Omental fat pad (tissue), 3 donors: ENCODE measurements at regions not wholly inside any gene's neighbourhood (a gene's known extent, or its start where the extent isn't known, plus 50 kb on each side); places are given as distances from the start of the nearest gene placed in this dataset.

ENCODE experiments used
- ATAC-seq: fragments of 150-250 bp; one replicate; pipeline ENCODE4 v1.9.1; 2016; ENCODE audit warnings: mild to moderate bottlenecking, moderate library complexity; ENCODE audit not compliant: low FRiP score
- DNase-seq: peaks from one replicate; pipeline ENCODE4 v3.0.0-alpha.2; 2019; ENCODE audit warnings: low spot score
- TF ChIP-seq, protein P1 (sequence below), 3 donors: fragments of 450-650 bp; IDR thresholded peaks; one replicate each; pipeline ENCODE4 v1.5.1; 2016 to 2017; ENCODE audit warnings: antibody characterized with exemption in 3 of 3, mild to moderate bottlenecking in 3 of 3, moderate library complexity in 2 of 3

DNA sequence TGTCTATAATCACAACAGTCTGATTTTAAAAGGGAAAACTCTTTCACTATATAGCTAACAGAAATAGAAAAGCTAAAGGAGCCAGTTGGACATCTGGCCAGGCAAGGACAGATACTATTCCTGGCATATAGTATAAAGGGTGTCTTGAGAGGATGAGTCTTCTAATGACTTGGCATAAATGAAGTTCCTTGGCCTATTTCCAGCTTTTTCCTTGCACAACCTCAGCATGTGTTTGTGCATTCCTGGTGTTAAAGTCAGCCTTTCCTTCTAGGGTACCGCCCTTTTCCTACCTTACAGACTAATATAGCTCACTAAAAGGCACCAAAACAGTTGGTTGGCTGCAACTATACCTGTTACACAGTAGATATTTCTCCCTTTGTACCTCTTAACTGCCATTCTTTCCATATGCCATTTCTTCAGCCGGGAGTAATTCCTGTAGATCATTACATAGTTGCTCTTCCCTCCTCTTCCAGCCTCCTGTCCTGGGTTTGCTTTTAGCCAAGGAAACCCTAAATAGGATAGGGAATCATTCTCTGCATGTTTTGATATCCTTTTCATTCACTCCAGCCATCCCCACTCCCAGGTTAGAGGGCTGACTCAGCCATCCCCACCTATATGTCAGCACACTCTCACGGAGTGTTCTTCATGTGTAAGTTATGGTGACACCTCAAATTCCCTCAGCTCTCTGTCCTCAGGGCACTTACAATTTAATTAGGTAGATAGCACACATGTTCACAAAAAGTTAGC, 102.1 kb upstream of the MDFIC start:
- TF ChIP-seq, protein P1, sequence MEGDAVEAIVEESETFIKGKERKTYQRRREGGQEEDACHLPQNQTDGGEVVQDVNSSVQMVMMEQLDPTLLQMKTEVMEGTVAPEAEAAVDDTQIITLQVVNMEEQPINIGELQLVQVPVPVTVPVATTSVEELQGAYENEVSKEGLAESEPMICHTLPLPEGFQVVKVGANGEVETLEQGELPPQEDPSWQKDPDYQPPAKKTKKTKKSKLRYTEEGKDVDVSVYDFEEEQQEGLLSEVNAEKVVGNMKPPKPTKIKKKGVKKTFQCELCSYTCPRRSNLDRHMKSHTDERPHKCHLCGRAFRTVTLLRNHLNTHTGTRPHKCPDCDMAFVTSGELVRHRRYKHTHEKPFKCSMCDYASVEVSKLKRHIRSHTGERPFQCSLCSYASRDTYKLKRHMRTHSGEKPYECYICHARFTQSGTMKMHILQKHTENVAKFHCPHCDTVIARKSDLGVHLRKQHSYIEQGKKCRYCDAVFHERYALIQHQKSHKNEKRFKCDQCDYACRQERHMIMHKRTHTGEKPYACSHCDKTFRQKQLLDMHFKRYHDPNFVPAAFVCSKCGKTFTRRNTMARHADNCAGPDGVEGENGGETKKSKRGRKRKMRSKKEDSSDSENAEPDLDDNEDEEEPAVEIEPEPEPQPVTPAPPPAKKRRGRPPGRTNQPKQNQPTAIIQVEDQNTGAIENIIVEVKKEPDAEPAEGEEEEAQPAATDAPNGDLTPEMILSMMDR (IDR thresholded peaks at IDR 0.05): no peak
- no peak for DNase-seq
- ATAC-seq: peak; percentile 91

DNA sequence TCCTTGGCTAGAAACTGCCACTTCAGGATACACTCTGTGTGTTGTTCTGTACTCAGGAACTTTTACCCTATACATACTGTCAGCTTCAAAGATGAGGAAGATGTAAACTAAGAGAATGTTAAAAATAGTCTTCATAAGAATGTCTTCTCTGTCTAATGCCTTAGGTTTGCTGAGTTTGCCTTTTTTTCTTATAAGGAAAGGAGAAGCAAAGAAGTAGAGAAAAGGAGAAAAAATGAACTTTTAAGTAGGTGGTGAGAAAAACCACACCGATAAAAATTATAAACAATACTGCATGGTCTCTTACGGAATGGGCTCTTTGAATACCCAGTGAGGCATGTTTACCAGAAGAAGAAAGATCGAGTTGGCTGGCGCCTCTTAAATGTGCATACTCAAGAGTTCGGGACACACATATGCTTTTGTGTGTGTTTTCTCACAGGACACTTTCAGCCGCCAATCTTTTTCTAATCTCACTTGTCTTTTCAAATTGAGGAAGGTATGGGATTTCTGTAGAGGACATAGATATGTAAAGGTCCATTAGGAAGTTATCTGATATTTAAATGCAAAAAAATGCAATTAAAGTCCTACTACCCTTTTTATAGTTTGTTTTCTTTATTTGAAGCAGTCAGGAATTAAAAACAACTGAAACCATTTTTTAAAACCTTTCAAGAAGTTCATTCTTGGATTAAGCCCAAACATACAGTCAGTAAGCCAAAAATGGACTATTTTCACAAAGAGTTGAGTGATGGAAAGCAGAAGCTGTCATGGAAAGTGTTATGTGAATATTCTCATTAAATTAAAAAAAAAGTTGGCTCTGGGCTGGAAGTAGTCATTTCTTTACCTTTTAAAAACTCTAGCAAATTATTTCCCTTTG, 100.6 kb upstream of the MDFIC start:
- DNase-seq (no peak), ATAC-seq (peak; percentile 43)
- TF ChIP-seq, protein P1 (IDR thresholded peaks at IDR 0.05): no peak

GRCh38 chr7:114822131-114822530, 99.8 kb upstream of the MDFIC start:
- no peak for ATAC-seq
- no peak for DNase-seq
- TF ChIP-seq, protein P1 (IDR thresholded peaks at IDR 0.05): no peak

DNA sequence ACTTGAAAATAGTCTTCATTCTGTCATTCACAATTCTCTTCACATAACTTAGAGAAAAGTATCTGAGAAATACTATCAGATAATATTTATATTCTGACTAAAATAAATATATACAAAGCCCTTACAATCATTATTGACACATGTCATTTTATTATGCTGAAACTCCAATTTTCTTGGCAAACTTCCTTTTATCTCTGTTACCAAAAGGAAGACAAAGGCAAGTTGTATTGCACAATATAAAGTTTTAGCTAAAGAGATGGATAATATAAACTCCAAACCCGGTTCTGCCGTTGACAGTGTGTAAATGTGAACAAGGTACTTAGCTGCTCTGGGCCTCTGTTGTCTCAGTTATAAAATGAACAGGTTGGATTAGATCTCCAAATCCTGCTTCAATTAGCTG, 99.0 kb upstream of the MDFIC start:
- ATAC-seq (no peak), DNase-seq (no peak)

DNA sequence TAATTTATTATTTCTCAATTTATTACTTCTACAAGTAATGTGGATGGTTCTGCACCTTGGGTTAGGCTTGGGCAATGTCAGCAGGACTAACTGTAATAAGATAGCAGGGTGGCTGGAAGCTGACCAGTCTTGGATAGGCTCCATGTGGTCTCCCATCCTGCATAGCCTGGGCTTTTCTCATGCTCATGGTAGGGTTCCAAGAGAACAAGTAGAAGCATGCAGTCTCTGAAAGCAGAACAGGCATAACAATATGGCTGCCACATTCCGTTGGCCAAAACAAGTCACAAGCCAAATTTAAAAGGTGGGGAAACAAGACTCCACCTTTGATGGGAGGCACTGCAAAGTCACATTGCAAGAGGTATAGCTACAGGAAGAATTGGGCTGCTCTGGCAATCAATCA, 98.6 kb upstream of the MDFIC start:
- DNase-seq (no peak), ATAC-seq (no peak)
- TF ChIP-seq, protein P1 (IDR thresholded peaks at IDR 0.05): no peak

More for the DNA sequence above, 99.0 kb upstream of the MDFIC start:
- TF ChIP-seq, protein P1 (IDR thresholded peaks at IDR 0.05): no peak

GRCh38 chr7:114825423-114825951, 96.4 kb upstream of the MDFIC start:
- no peak for DNase-seq
- TF ChIP-seq, protein P1 (IDR thresholded peaks at IDR 0.05): no peak
- ATAC-seq: no peak
